ENCODE measurements at regions not wholly inside any gene's neighbourhood (a gene's known extent, or its start where the extent isn't known, plus 50 kb on each side); places are given as distances from the start of the nearest gene placed in this dataset.

- Histone ChIP-seq H3K9me3 (ENCODE audit: insufficient read depth in 2 of 2, low read depth in 1 of 2, low read length in 1 of 2) (no peaks in the 10 kb centered on the region), H3K27ac (ENCODE audit: low read depth, low read length) (no peak overlapping the region), H2BK12ac (ENCODE audit: low read depth, low read length) (no peak overlapping the region), H3K4me1 (replicated peaks in 1 of 4; ENCODE audit: control insufficient read depth in 3 of 4, insufficient read depth in 4 of 4, low read length in 3 of 4) (peaks cover 0 to 3% (median 0%) of the 10 kb centered on the region in 4 experiments; a peak in 2 of 7 replicates), H3K23me2 (ENCODE audit: low read depth, low read length) (no peaks in the 10 kb centered on the region; the same call in 1 of the 2 replicates), H3K79me2 (ENCODE audit: control insufficient read depth in 1 of 2, insufficient read depth in 2 of 2, low read length in 2 of 2) (no peaks in the 10 kb centered on the region), H2AFZ (ENCODE audit: low read length) (no peak overlapping the region), H3K4me2 (ENCODE audit: insufficient read depth in 1 of 2, low read depth in 2 of 2, low read length in 2 of 2) (no peak overlapping the region), H3K14ac (ENCODE audit: insufficient read length) (no peak overlapping the region), H2BK20ac (ENCODE audit: low read length) (no peak overlapping the region; the same call in 1 of the 2 replicates), H2BK120ac (replicated peaks; ENCODE audit: low read depth, low read length) (no peak overlapping the region), H2AK5ac (ENCODE audit: low read depth, low read length) (no peak overlapping the region), H3K4me3 (ENCODE audit: extremely low read depth in 1 of 4, insufficient read depth in 2 of 4, low read depth in 3 of 4, low read length in 4 of 4) (no peak overlapping the region), H4K8ac (ENCODE audit: extremely low read depth, insufficient read depth, low read length) (no peak overlapping the region), H4K20me1 (replicated peaks in 1 of 2; ENCODE audit: control insufficient read depth in 1 of 2, insufficient read depth in 2 of 2, low read length in 2 of 2) (no peaks in the 10 kb centered on the region), H2BK15ac (ENCODE audit: low read length) (no peak overlapping the region), H3K27me3 (replicated peaks in 1 of 4; ENCODE audit: control insufficient read depth in 3 of 4, extremely low read depth in 1 of 4, insufficient read depth in 3 of 4, low read length in 3 of 4) (no peaks in the 10 kb centered on the region), H3K79me1 (ENCODE audit: low read depth, low read length) (no peaks in the 10 kb centered on the region), H3K36me3 (ENCODE audit: control insufficient read depth in 2 of 4, insufficient read depth in 4 of 4, low read length in 3 of 4) (no peaks in the 10 kb centered on the region), H3K18ac (ENCODE audit: extremely low read depth, low read length) (no peak overlapping the region), H2BK5ac (ENCODE audit: low read depth, low read length) (no peak overlapping the region), H4K91ac (replicated peaks; ENCODE audit: insufficient read length, low read length) (no peak overlapping the region), H4K5ac (ENCODE audit: insufficient read length, low read depth, low read length) (no peak overlapping the region), H3K9ac (replicated peaks in 1 of 4; ENCODE audit: extremely low read depth in 1 of 4, low read depth in 3 of 4, low read length in 3 of 4) (no peak overlapping the region), H3K4ac (replicated peaks; ENCODE audit: insufficient read length, low read depth, low read length) (no peak overlapping the region), H3K56ac (replicated peaks; ENCODE audit: insufficient read length, low read depth, low read length) (no peak overlapping the region), H3K23ac (ENCODE audit: insufficient read length) (no peak overlapping the region)
- ChIA-PET CTCF (ENCODE audit: partially characterized antibody) (interaction anchor here (0.9 to 4.4 kb wide), 2 partner anchors 13 to 23 kb away, joined by 3 to 14 read pairs; no protein-coding TSS in a partner anchor), POLR2A (ENCODE audit: partially characterized antibody) (interaction anchor here (0.9 kb wide), 1 partner anchor 39 kb away, joined by 3 read pairs; no protein-coding TSS in a partner anchor)
- FAIRE-seq (no peak), DNase-seq (ENCODE audit: low read depth in 1 of 2, low spot score in 2 of 2) (no peak)
- no peak for TF ChIP-seq JUN (IDR thresholded peaks at IDR 0.05; ENCODE audit: low read depth, low read length)
- TF ChIP-seq SAP30 (IDR thresholded peaks at IDR 0.05; ENCODE audit: insufficient read depth, insufficient replicate concordance, low read length) = no peak
- no peak for TF ChIP-seq FOSL1 (IDR thresholded peaks at IDR 0.05; ENCODE audit: insufficient read depth, low read depth, low read length)
- no peak for TF ChIP-seq MAFK (IDR thresholded peaks at IDR 0.05; ENCODE audit: low read depth, low read length)
- WGBS, 2 experiments (ENCODE audit: extremely low coverage in 1 of 2, insufficient coverage in 1 of 2, insufficient read length in 1 of 2, insufficient replicate concordance in 2 of 2, low coverage in 1 of 2, low lambda C conversion rate in 2 of 2, missing lambda C conversion rate in 1 of 2) = 92% methylated on average over 2 of the region's 2 CpGs; no CpG with 5 or more reads in 1 of the 2 experiments
Observed at GRCh38 chr12:30830751-30831150, 76.0 kb upstream of the CAPRIN2 start.
